NCI-H2227 (cell line): ENCODE measurements at regions not wholly inside any gene's neighbourhood (a gene's known extent, or its start where the extent isn't known, plus 50 kb on each side); places are given as distances from the start of the nearest gene placed in this dataset.

Experiments
- DNase-seq: peaks from one replicate; lab custom pipeline; 2025; ENCODE audit not compliant: unreplicated experiment; lab: John Stamatoyannopoulos, UW

- peak; percentile 64 for DNase-seq
Observed at GRCh38 chr1:30258876-30259275, 464.5 kb downstream of the MATN1 start.

- DNase-seq, result no peak
Observed at GRCh38 chr1:30258471-30258870, 464.9 kb downstream of the MATN1 start.

GRCh38 chr1:30257742-30258380, 465.5 kb downstream of the MATN1 start:
- DNase-seq, result no peak

- no peak for DNase-seq
Observed at GRCh38 chr1:30257322-30257721, 466.1 kb downstream of the MATN1 start.

GRCh38 chr1:30256911-30257310, 466.5 kb downstream of the MATN1 start:
- no peak for DNase-seq

DNA sequence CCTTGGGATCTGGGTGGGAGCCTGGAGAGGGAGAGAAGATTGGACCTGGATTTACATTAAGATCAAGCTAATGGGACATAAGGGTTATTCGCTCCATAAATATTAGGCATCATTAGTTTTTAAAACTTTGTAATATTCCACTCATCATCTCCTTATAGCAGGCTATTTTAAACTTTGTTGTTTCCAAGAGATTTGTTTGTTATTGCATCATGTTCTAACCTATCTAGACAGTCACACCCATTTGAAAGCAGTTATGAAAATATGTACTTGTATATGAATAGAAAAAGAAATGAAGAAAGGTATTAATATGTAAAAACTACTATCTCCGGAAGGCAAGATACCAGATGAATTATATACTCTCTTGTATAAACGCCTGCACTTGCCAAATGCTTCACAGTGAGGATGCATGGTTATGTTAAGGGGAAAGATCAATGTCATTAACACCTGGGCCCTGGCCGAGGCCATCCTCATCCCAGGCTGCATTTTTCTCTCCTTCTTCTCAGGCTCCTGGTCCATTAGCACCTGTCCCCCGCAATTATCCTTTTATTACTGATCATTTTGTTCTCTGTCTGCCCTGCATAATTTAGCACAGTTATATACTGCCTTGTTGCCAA, 468.2 kb downstream of the MATN1 start:
- DNase-seq, result peak; percentile 9

GRCh38 chr1:30253807-30254440, 469.5 kb downstream of the MATN1 start:
- no peak for DNase-seq

GRCh38 chr1:30253361-30253760, 470.0 kb downstream of the MATN1 start:
- DNase-seq, result no peak

- DNase-seq, result no peak
Observed at GRCh38 chr1:30250984-30251850, 472.2 kb downstream of the MATN1 start.

DNA sequence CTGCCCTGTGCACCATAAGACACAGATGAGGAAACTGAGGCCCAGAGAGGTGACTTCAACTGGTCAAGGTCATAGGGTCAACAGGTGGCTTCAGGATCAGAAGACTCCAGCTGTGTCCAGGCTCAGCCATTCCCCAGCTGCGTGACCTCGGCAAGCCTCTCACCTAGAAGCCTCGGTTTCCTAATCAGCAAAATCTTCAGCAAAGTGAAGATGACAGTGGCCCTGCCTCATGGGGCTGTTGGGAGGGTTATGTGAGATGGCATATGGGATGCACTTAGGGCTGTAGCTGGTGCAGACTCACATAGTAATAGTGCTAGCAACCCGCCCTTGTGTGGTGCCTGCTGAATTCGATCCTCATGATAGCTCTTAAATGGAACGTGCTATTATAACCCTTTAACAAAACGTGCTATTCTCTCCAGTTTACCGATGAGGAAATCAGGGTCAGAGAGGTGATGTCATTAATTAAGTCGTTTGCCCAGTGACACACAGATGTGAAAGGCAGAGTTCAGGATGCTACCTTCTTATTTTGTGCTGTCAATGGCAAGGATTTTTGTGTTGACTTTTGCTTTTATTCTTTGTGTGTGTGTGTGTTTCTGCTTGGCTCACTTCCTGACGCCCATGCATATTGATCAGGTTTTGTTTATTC, 472.9 kb downstream of the MATN1 start:
- DNase-seq, result peak; percentile 14

DNA sequence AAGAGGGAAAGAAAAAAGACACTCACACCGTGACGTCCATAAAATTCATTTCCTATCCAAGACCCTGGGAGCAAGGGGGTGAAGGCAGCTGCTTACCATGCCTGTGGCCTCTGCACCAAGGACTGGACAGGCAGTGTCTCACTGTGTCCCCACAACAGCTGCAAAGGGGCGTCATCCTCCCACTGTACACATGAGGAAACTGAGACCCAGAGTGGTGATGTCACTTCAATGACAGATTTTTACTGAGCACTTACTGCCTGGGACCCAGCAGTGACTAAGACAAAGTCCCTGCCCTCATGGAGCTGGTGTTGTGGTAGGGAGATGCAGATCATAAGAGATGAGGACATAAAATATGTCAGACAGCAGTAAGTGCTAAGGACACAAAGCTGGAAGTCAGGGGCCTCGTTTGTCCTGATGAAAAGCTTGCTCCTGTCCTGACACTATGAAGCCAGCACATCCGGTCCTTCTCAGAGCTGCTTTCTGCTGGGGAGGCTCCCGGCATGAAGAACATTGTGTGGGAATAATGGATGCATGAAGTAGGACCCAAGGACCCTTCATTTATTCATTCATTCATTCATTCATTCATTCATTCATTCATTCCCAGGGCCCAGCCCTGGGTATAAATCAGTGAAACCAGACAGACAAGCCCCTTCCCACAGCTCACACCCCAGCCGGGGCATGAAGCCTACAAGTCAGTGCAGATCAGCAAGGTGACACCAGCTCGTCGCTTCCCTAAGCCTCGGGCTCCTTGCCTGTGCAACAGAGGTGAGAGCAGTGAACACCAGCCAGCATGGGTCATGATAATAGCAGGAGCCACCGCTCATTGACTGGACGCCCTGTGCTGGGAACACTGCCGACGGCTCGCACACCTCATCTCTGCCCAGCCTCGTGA, 473.7 kb downstream of the MATN1 start:
- no peak for DNase-seq

GRCh38 chr1:30248774-30249173, 474.6 kb downstream of the MATN1 start:
- no peak for DNase-seq

DNA sequence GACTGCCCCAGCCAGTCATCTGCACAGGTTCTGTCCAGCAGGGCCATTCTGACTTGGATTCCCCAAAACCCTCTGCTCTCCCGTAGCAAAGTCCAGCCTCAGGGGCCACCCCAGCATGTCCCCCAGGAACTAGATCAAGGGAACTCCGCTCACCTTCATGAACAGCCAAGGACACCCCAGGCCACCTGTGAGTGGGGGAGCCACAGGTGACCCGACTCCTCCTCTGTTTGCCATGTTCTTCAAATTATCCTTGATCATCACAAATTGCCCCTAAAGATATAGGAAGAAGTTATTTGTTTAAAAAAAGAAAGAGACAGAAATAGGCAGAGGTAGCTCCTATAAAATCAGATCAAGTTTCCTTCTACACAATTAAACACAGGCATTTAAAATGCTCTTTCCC, 475.0 kb downstream of the MATN1 start:
- DNase-seq, result no peak

- no peak for DNase-seq
Observed at GRCh38 chr1:30244801-30245200, 478.6 kb downstream of the MATN1 start.

DNA sequence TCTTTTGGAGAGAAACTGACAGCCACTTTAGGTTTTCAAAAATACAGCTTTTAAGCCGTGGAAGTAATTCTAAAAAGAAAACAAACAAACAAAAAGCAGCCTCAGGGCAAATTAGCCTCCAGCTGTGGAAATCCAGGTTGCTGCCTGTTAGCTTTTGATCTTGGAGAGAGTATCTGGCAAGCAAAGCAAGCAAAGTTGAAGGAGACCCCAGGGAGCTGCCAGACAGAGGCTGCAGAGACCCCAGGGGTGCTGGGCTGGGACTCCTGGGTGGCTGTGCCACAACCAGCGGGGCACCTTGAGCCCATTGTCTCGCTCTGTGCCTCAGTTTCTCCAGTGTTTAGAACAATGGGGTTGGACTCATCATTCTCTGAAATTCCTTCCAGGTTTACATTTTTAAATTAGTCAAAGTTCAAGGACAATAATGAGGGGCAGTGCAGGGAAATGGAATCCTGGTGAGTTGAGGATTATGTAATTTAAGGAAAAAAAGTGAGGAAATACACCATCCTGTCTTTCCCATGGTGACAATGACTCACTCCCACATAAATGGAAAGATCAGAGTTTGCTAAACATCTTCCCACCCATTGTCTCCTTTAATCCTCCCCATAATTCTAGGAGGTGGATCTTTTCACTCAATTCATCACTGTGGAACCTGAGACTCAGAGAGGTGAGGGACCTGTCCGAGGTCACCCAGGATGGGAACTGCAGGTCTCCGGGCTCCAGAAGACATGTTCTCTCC, 480.5 kb downstream of the MATN1 start:
- DNase-seq, result peak; percentile 7

DNA sequence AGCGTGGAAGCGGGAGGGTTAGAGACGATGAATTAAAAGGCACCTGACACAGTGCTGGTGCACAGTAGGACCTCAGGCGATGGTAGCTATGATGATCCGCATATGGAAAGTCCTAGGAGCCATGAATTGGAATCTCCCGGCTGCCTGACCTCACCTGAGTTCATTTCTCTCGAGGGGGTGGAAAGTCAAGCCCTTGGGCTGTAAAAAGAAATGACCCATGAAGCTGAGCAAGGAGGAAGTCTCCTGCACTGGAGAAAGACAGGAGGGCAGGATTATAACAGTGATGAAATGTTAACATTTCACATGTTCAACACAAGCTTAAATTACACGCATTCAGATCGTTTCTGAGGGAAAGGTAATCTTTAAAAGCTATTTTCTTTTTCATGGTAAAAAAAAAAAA, 481.2 kb downstream of the MATN1 start:
- DNase-seq, result no peak

GRCh38 chr1:30241681-30242080, 481.7 kb downstream of the MATN1 start:
- no peak for DNase-seq

- DNase-seq, result no peak
Observed at GRCh38 chr1:30234091-30234490, 489.3 kb downstream of the MATN1 start.

DNA sequence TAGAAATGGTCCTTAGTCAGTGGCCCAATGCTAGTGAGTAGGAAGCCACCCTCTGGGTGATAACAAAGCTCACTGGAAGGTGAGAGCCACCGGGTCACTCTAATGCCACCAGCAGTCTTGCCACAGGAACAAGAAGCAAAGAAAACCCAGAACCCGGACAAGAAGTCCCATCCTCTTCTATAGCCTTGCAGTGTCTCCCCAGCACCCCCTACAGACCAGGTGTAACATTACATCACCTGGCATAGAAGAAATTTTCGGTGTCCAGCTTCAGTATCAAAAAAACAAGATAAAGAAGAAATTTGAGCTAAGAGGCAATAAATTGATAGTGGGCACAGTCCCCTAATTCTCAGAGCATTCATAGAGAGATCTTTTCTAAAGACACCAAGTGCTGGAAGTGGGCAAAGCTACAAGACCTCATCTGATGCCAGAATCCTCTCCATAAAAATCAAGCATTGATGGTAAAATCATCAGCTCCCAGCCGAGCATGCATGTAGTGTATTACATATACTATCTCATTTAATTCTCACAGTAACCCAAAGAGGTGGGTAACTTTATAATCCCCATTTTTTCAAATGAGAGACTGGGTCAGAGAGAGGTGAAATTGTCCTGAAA, 491.0 kb downstream of the MATN1 start:
- DNase-seq, result no peak
